Ovary (tissue), 7 donors: ENCODE measurements at regions not wholly inside any gene's neighbourhood (a gene's known extent, or its start where the extent isn't known, plus 50 kb on each side); places are given as distances from the start of the nearest gene placed in this dataset.

Experiments
- DNase-seq, 5 donors: peaks; one replicate each; pipeline ENCODE4 v3.0.0-alpha.2; 2019 to 2020
- H3K27ac ChIP-seq, 2 donors: fragments of 200-600 bp; one replicate each; pipeline versions ENCODE4 v1.5.1 to v1.8.0; 2019 to 2022
- H3K27me3 ChIP-seq: fragments of 200-600 bp; one replicate; pipeline ENCODE4 v1.8.0; 2022
- H3K36me3 ChIP-seq: fragments of 200-600 bp; sonication (generic); one replicate; pipeline ENCODE4 v1.5.1; 2019
- H3K4me1 ChIP-seq: one replicate; pipeline ENCODE4 v1.8.1; 2013; ENCODE audit warnings: mild to moderate bottlenecking, moderate library complexity; ENCODE audit not compliant: insufficient read depth
- H3K4me3 ChIP-seq: fragments of 200-600 bp; sonication (generic); one replicate; pipeline ENCODE4 v1.5.1; 2017
- H3K9me3 ChIP-seq, 2 donors: fragments of 200-600 bp in 1 of 2; sonication (generic) in 1 of 2; one replicate each; pipeline versions ENCODE4 v1.5.1 to v1.8.1; 2013 to 2019; ENCODE audit warnings: mild to moderate bottlenecking in 1 of 2, moderate library complexity in 1 of 2
- EP300 ChIP-seq: sonication (generic); formaldehyde crosslinking; IDR thresholded peaks from one replicate; pipeline ENCODE4 v1.6.1; 2017; ENCODE audit warnings: antibody characterized with exemption
- POLR2A ChIP-seq: fragments of 450-650 bp; IDR thresholded peaks from one replicate; pipeline ENCODE4 v1.6.1; 2017; ENCODE audit warnings: antibody characterized with exemption, mild to moderate bottlenecking, moderate library complexity
- WGBS, 3 donors: extraction: QIAGEN DNeasy Blood & Tissue Kit in 1 of 3; methylation state at CpG; one replicate each; pipeline versions ENCODE4 v1.1.5 to v1.1.7; 2013 to 2017; 5-methylcytosine and 5-hydroxymethylcytosine counted together
- intact Hi-C, 4 donors: fragments of 100-400 bp; cut with DNase I; formaldehyde crosslinking; loops; one replicate each; pipeline versions ENCODE4 v1.11.0 to v1.15.1; 2022 to 2023
- TF ChIP-seq, protein P1 (sequence below), 3 donors: fragments of 450-650 bp in 2 of 3; fragments of 200-600 bp in 1 of 3; IDR thresholded peaks; one replicate each; pipeline versions ENCODE4 v1.5.1 to v1.8.0; 2016 to 2022; ENCODE audit warnings: antibody characterized with exemption in 3 of 3, mild to moderate bottlenecking in 1 of 3
- donor health status: DM: no; HTN: no; CAD: no; lungs with moderate emphysema.
- donor health status: DM: no; HTN: no; CAD: no.
- donor health status: Bipolar disorder and iron deficiency.
- donor health status: DM: no; HTN: no; CAD: no.
- donor health status: DM: yes; HTN: yes; CAD: no.

GRCh38 chr4:13171292-13172057 lies 312.7 kb downstream of the RAB28 start:
- TF ChIP-seq EP300 (no peak), POLR2A (no peak)
- TF ChIP-seq, protein P1, sequence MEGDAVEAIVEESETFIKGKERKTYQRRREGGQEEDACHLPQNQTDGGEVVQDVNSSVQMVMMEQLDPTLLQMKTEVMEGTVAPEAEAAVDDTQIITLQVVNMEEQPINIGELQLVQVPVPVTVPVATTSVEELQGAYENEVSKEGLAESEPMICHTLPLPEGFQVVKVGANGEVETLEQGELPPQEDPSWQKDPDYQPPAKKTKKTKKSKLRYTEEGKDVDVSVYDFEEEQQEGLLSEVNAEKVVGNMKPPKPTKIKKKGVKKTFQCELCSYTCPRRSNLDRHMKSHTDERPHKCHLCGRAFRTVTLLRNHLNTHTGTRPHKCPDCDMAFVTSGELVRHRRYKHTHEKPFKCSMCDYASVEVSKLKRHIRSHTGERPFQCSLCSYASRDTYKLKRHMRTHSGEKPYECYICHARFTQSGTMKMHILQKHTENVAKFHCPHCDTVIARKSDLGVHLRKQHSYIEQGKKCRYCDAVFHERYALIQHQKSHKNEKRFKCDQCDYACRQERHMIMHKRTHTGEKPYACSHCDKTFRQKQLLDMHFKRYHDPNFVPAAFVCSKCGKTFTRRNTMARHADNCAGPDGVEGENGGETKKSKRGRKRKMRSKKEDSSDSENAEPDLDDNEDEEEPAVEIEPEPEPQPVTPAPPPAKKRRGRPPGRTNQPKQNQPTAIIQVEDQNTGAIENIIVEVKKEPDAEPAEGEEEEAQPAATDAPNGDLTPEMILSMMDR (IDR thresholded peaks at IDR 0.05), result no peak
- no peak overlapping the region for H3K4me3 ChIP-seq
- 95 to 96% (median 96%) methylated on average over 5 of the region's 5 CpGs for WGBS, 3 donors
- H3K27ac ChIP-seq, result no peak overlapping the region
- H3K9me3 ChIP-seq, result no peaks in the 10 kb centered on the region
- H3K4me1 ChIP-seq, result no peaks in the 10 kb centered on the region
- intact Hi-C loops, result no loop called here
- H3K27me3 ChIP-seq, result no peaks in the 10 kb centered on the region
- no peak for DNase-seq
- H3K36me3 ChIP-seq, result no peaks in the 10 kb centered on the region

- Histone ChIP-seq H3K4me1 (no peaks in the 10 kb centered on the region), H3K4me3 (no peak overlapping the region), H3K36me3 (no peaks in the 10 kb centered on the region), H3K27ac (no peak overlapping the region), H3K9me3 (no peaks in the 10 kb centered on the region), H3K27me3 (no peaks in the 10 kb centered on the region)
- intact Hi-C loops, result no loop called here
- DNase-seq, result no peak
- no peak for TF ChIP-seq EP300
- TF ChIP-seq, protein P1 (IDR thresholded peaks at IDR 0.05), result no peak
- no peak for TF ChIP-seq POLR2A
- WGBS, 3 donors, result 64 to 77% (median 72%) methylated on average over 3 of the region's 3 CpGs
Measured at GRCh38 chr4:13169731-13170525, 314.2 kb downstream of the RAB28 start.

- no peak for TF ChIP-seq EP300
- no peak for TF ChIP-seq POLR2A
- TF ChIP-seq, protein P1 (IDR thresholded peaks at IDR 0.05), result no peak
- WGBS, 3 donors, result 64 to 80% (median 78%) methylated on average over 2 of the region's 2 CpGs
- intact Hi-C loops, result no loop called here
- Histone ChIP-seq H3K27me3 (no peaks in the 10 kb centered on the region), H3K4me3 (no peak overlapping the region), H3K27ac (no peak overlapping the region), H3K36me3 (no peaks in the 10 kb centered on the region), H3K9me3 (no peaks in the 10 kb centered on the region), H3K4me1 (no peaks in the 10 kb centered on the region)
- no peak for DNase-seq
Measured at GRCh38 chr4:13168326-13168725, 315.8 kb downstream of the RAB28 start.

GRCh38 chr4:13166214-13166613 lies 317.9 kb downstream of the RAB28 start:
- TF ChIP-seq, protein P1 (IDR thresholded peaks at IDR 0.05), result no peak
- TF ChIP-seq EP300 (no peak), POLR2A (no peak)

More at GRCh38 chr4:13166214-13166613, 317.9 kb downstream of the RAB28 start:
- WGBS, 3 donors, result 60 to 71% (median 70%) methylated on average over 2 of the region's 2 CpGs
- no peak overlapping the region for H3K4me3 ChIP-seq
- no peak overlapping the region for H3K27ac ChIP-seq
- H3K9me3 ChIP-seq, result no peaks in the 10 kb centered on the region
- no peaks in the 10 kb centered on the region for H3K36me3 ChIP-seq
- DNase-seq, result no peak
- H3K4me1 ChIP-seq, result no peaks in the 10 kb centered on the region
- H3K27me3 ChIP-seq, result no peaks in the 10 kb centered on the region
- intact Hi-C loops, result no loop called here
